Epithelial cell of esophagus (primary cell): ENCODE measurements at regions not wholly inside any gene's neighbourhood (a gene's known extent, or its start where the extent isn't known, plus 50 kb on each side); places are given as distances from the start of the nearest gene placed in this dataset.

ENCODE experiments used
- DNase-seq: peaks from one replicate; pipeline ENCODE4 v3.0.0; 2010; ENCODE audit warnings: low read depth
- H3K4me3 ChIP-seq: 2 replicates; pipeline ENCODE4 v1.5.1; 2011; ENCODE audit warnings: mild to moderate bottlenecking, low read length, control low read depth
- CTCF ChIP-seq: IDR thresholded peaks from 2 replicates; pipeline ENCODE4 v1.5.1; 2011; ENCODE audit warnings: low read depth, mild to moderate bottlenecking, low read length, control low read depth, inconsistent platforms; ENCODE audit not compliant: insufficient read depth; ENCODE audit errors: missing control alignments

- no peak for TF ChIP-seq CTCF
- no peak for DNase-seq
- H3K4me3 ChIP-seq, result no peak overlapping the region
Measured at GRCh38 chr3:174659511-174659910, 199.6 kb upstream of the NAALADL2 start.

GRCh38 chr3:174662653-174663052 is 196.5 kb upstream of the NAALADL2 start:
- TF ChIP-seq CTCF, result no peak
- no peak overlapping the region for H3K4me3 ChIP-seq
- no peak for DNase-seq

- no peak for TF ChIP-seq CTCF
- no peak overlapping the region for H3K4me3 ChIP-seq
- no peak for DNase-seq
Measured at GRCh38 chr3:174667386-174667785, 191.7 kb upstream of the NAALADL2 start.

GRCh38 chr3:174675406-174675805 is 183.7 kb upstream of the NAALADL2 start:
- DNase-seq, result no peak
- TF ChIP-seq CTCF, result no peak
- H3K4me3 ChIP-seq, result no peak overlapping the region

- TF ChIP-seq CTCF, result no peak
- H3K4me3 ChIP-seq, result no peak overlapping the region
- DNase-seq, result no peak
Measured at GRCh38 chr3:174681784-174682183, 177.3 kb upstream of the NAALADL2 start.

GRCh38 chr3:174685796-174686195 is 173.3 kb upstream of the NAALADL2 start:
- TF ChIP-seq CTCF, result no peak

GRCh38 chr3:174697310-174697709 is 161.8 kb upstream of the NAALADL2 start:
- TF ChIP-seq CTCF, result no peak
- no peak for DNase-seq
- H3K4me3 ChIP-seq, result no peak overlapping the region

More at GRCh38 chr3:174685796-174686195, 173.3 kb upstream of the NAALADL2 start:
- DNase-seq, result no peak
- H3K4me3 ChIP-seq, result no peak overlapping the region
